GF-D8 (cell line): ENCODE measurements at regions not wholly inside any gene's neighbourhood (a gene's known extent, or its start where the extent isn't known, plus 50 kb on each side); places are given as distances from the start of the nearest gene placed in this dataset.

Source experiments
- DNase-seq: peaks from one replicate; lab custom pipeline; 2025; lab: John Stamatoyannopoulos, UW

GRCh38 chr5:96035796-96036195 is 74.1 kb upstream of the ELL2 start:
- no peak for DNase-seq

- DNase-seq, result no peak
Measured at GRCh38 chr5:96033116-96033515, 71.5 kb upstream of the ELL2 start.

GRCh38 chr5:96031811-96032261 is 70.2 kb upstream of the ELL2 start:
- DNase-seq, result no peak

- DNase-seq, result no peak
Measured at GRCh38 chr5:96031180-96031579, 69.5 kb upstream of the ELL2 start.

GRCh38 chr5:96026406-96027041 is 64.9 kb upstream of the ELL2 start:
- no peak for DNase-seq

GRCh38 chr5:96024683-96025475 is 63.2 kb upstream of the ELL2 start:
- no peak for DNase-seq

- DNase-seq, result no peak
Measured at GRCh38 chr5:96023518-96023917, 61.9 kb upstream of the ELL2 start.

GRCh38 chr5:96022971-96023370 is 61.3 kb upstream of the ELL2 start:
- no peak for DNase-seq

GRCh38 chr5:96017951-96018350 is 56.3 kb upstream of the ELL2 start:
- no peak for DNase-seq

GRCh38 chr5:96016216-96016615 is 54.6 kb upstream of the ELL2 start:
- DNase-seq, result no peak

GRCh38 chr5:96015709-96016108 is 54.1 kb upstream of the ELL2 start:
- DNase-seq, result no peak

- DNase-seq, result no peak
Measured at GRCh38 chr5:96014395-96014794, 52.7 kb upstream of the ELL2 start.

- no peak for DNase-seq
Measured at GRCh38 chr5:96013254-96013653, 51.6 kb upstream of the ELL2 start.

GRCh38 chr5:96012399-96012798 is 50.7 kb upstream of the ELL2 start:
- no peak for DNase-seq
